Gastrocnemius medialis (tissue), 4 donors: ENCODE measurements at regions not wholly inside any gene's neighbourhood (a gene's known extent, or its start where the extent isn't known, plus 50 kb on each side); places are given as distances from the start of the nearest gene placed in this dataset.

Experiments used
- CTCF ChIP-seq, 5 experiments: fragments of 450-650 bp in 3 of 5; fragments of 200-600 bp in 2 of 5; sonication (generic) in 2 of 5; IDR thresholded peaks in 4 of 5; conservative IDR thresholded peaks in 1 of 5; 1 replicate in 4 of 5; 2 replicates in 1 of 5; pipeline ENCODE4 v1.5.1; 2016 to 2019; ENCODE audit warnings: antibody characterized with exemption in 5 of 5, mild to moderate bottlenecking in 3 of 5, moderate library complexity in 3 of 5
- POLR2A ChIP-seq, 2 donors: fragments of 450-650 bp; IDR thresholded peaks; one replicate each; pipeline ENCODE4 v1.6.1; 2017; ENCODE audit warnings: antibody characterized with exemption in 2 of 2, mild to moderate bottlenecking in 2 of 2, moderate library complexity in 2 of 2

- TF ChIP-seq CTCF (IDR thresholded peaks at IDR 0.05 in 4 of 5, conservative IDR thresholded peaks at IDR 0.05 in 1 of 5), result no peak
- TF ChIP-seq POLR2A (IDR thresholded peaks at IDR 0.05), result no peak
Observed at GRCh38 chr6:149208134-149208601, 109.3 kb upstream of the TAB2 start.
